Activated CD4-positive, alpha-beta memory T cell treated with anti-CD3 and anti-CD28 coated beads, Interleukin-2, amount 10 ng/mL, durations not matched to agents 7 days and 5 days (primary cell): ENCODE measurements at regions not wholly inside any gene's neighbourhood (a gene's known extent, or its start where the extent isn't known, plus 50 kb on each side); places are given as distances from the start of the nearest gene placed in this dataset.

Source experiments
- CTCF ChIA-PET: fragments of 350-600 bp; sonication (Branson Sonifier 250); formaldehyde crosslinking; loops from one replicate; lab custom pipeline; 2021; ENCODE audit warnings: antibody characterized with exemption, inconsistent platforms; lab: Charles Lee
- POLR2A ChIA-PET: fragments of 350-600 bp; sonication (Branson Sonifier 250); formaldehyde crosslinking; loops from one replicate; lab custom pipeline; 2021; ENCODE audit warnings: antibody characterized with exemption; lab: Charles Lee
- DNase-seq: peaks from one replicate; pipeline ENCODE4 v3.0.0-alpha.2; 2020
- H3K27ac Mint-ChIP-seq: one replicate; pipeline ENCODE4 v1.8.0; 2021; ENCODE audit warnings: mild to moderate bottlenecking, mixed read lengths
- H3K27me3 Mint-ChIP-seq: one replicate; pipeline ENCODE4 v1.8.0; 2021; ENCODE audit warnings: mixed read lengths
- H3K36me3 Mint-ChIP-seq: one replicate; pipeline ENCODE4 v1.8.0; 2021; ENCODE audit warnings: low read depth, mixed read lengths
- H3K4me1 Mint-ChIP-seq: one replicate; pipeline ENCODE4 v1.8.0; 2021; ENCODE audit warnings: mixed read lengths
- H3K4me3 Mint-ChIP-seq: one replicate; pipeline ENCODE4 v1.8.0; 2021; ENCODE audit warnings: mild to moderate bottlenecking, mixed read lengths
- H3K9me3 Mint-ChIP-seq: one replicate; pipeline ENCODE4 v1.8.0; 2021; ENCODE audit warnings: mixed read lengths

DNA sequence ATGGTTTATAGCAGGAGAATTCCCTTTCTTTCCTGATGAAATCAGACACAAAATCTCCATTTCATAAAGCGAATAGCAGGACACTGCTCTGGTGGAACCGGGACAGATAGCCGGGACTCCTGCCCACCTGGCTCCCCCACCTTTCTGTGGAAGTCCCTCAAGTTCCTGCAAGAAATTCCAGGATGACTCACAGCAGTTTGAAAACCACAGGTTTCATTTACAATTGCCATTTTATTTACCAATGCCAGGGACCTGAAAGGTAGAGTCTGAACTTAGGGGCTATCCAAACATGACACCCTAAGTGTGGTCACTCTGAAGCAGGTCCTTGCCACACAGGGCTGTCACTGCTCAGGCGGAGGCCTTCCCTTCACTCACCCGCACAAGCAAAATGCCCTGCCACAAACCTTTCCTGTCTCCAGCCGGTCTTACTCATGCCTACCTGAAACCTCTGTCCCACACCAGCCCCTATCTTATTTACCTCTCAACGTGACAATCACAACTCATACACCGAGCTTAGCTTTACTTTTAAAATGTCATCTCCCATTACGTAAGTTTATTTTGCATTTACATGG is 63.3 kb upstream of the TAF1L start:
- no peak overlapping the region for H3K27ac Mint-ChIP-seq
- H3K36me3 Mint-ChIP-seq, result no peaks in the 10 kb centered on the region
- CTCF ChIA-PET, result no interaction called here
- no peak overlapping the region for H3K4me3 Mint-ChIP-seq
- no peaks in the 10 kb centered on the region for H3K9me3 Mint-ChIP-seq
- DNase-seq, result no peak
- POLR2A ChIA-PET, result no interaction called here
- H3K4me1 Mint-ChIP-seq, result no peaks in the 10 kb centered on the region
- H3K27me3 Mint-ChIP-seq, result peaks cover 2% of the 10 kb centered on the region

DNA sequence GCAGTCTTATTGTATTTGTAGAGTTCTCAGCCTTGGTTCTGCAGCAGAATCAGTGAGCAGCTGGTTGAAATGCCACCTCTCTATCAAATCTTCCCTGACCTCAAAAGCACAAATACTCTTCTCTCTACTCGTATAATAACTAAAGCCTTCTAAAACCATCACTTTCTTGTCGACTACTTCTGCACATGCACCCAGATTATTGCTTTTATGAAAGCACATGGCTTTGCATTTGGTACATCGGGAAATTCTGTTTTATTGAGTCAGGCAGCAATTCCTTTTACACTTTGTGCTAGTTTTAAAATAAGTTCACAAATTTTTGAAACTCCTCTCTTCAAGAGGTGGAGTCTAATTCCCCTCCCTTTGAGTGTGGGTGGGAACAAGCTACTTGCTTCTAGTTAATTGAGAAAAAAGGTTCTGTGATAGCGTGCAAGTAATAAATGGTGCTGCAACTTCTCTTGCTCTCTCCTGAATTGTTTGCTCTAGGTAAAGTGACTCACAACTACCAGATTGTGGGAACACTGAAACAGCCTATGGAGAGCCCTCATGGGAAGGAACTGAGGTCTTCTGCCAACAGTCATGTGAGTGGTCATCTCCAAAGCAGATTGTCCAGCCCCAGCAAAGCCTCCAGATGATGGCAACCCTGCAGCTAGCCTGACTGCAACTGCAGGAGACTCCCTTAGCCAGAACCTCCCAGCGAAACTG is 66.0 kb upstream of the TAF1L start:
- H3K9me3 Mint-ChIP-seq, result no peaks in the 10 kb centered on the region
- H3K27ac Mint-ChIP-seq, result no peak overlapping the region
- POLR2A ChIA-PET, result no interaction called here
- CTCF ChIA-PET, result no interaction called here
- H3K4me1 Mint-ChIP-seq, result no peaks in the 10 kb centered on the region
- peaks cover 2% of the 10 kb centered on the region for H3K27me3 Mint-ChIP-seq
- DNase-seq, result no peak
- no peaks in the 10 kb centered on the region for H3K36me3 Mint-ChIP-seq
- no peak overlapping the region for H3K4me3 Mint-ChIP-seq

DNA sequence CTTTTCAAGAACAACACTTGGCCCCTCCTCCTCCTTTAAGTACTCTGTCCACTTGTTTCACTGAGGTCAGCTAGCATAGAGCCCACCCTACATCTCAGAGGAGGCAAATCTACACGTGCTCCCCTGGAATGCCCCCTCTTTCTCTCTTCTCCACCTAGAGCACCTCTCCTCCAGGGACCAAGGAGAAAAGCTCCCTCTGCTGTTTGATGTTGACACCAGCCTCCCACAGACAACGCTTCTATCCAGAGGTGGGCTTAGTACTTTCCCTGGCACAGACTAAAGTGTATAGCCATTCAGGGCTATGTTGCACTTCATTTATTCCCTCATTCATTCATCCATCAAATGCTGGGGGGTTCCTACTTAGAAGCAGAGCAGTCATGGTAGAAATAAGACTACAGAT is 68.2 kb upstream of the TAF1L start:
- Mint-ChIP-seq H3K4me1 (no peaks in the 10 kb centered on the region), H3K36me3 (no peaks in the 10 kb centered on the region), H3K9me3 (no peaks in the 10 kb centered on the region), H3K27me3 (peaks cover 2% of the 10 kb centered on the region), H3K27ac (no peak overlapping the region), H3K4me3 (no peak overlapping the region)
- ChIA-PET CTCF (interaction anchor here (1.7 kb wide), 1 partner anchor 325 kb away, joined by 5 read pairs; no protein-coding TSS in a partner anchor), POLR2A (no interaction called here)
- DNase-seq, result no peak

DNA sequence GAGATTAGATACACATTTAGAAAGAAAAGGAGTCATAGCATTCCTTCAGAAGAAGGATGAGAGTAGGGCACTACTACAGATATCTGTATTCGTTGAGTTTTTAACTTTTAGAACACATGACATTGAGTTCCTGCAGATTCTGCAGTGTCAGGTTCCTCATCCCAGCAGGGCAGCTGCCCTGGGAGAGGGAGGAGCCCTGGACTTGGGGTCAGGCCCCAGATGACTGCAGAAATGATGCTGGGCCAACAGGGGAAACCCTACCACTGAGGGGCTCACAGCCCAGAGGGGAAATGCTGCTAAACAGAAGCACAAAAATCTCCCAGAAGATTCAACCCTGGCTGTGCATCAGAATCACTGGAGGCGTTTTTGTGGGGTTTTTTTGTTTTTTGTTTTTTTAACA is 68.9 kb upstream of the TAF1L start:
- H3K27me3 Mint-ChIP-seq, result peaks cover 2% of the 10 kb centered on the region
- ChIA-PET CTCF (interaction anchor here (1.7 kb wide), 1 partner anchor 326 kb away, joined by 5 read pairs; no protein-coding TSS in a partner anchor), POLR2A (no interaction called here)
- no peaks in the 10 kb centered on the region for H3K9me3 Mint-ChIP-seq
- no peaks in the 10 kb centered on the region for H3K36me3 Mint-ChIP-seq
- no peak for DNase-seq
- no peaks in the 10 kb centered on the region for H3K4me1 Mint-ChIP-seq
- H3K27ac Mint-ChIP-seq, result no peak overlapping the region
- no peak overlapping the region for H3K4me3 Mint-ChIP-seq

DNA sequence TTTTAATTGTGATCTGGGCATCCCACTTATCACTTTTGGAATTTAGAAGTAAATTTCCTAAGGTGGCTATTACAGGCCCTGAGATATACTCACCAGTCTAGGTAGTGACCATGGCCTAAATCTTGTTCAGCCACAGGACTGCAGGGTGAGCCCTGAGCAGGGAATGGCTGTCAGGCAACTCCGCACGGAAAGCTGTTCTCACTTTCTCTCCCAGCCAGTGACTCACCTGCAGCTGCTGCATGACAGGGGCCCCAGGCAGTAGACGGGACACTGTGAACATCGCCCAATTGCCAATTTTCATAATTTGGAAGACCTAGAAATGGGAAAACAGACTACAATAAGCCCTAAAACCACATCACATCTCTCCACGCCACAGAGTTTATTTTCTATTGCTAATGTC is 69.6 kb upstream of the TAF1L start:
- peaks cover 2% of the 10 kb centered on the region for H3K27me3 Mint-ChIP-seq
- ChIA-PET POLR2A (no interaction called here), CTCF (interaction anchor here (1.7 kb wide), 1 partner anchor 327 kb away, joined by 5 read pairs; no protein-coding TSS in a partner anchor)

DNA sequence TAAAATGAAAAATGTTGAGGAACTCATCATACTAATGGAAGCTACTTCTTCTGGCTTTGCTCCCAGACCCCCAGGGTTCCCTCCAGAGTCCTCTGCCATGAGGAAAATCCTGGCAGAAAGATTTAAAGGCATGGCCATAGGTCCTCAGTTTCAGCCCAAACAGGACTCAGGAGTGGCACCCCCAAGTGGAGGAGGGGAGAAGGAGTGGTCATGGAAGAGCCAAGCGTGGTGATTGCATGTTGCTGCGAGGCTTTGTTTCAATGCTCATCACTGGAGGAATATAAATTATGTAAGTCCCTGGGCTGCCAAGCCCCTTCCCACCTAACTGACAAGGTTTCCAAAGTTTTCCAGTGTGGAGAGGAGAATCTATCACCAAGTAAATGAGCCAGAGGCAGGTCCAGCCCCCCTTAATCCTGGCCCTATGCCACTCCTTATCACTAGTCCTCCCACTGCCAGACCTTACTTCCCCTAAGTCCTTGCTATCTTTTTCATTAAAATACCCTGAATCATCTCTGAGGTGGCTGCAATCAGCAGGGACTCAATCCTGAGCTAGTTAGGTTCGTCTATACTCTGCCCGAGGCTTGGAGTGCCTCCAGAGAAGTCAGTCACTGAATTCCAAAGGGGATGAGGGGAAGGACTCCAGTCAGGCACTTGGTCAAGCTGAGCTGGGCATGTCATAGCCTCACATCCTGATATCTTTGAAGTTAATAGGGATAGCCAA is 70.7 kb upstream of the TAF1L start:
- H3K4me3 Mint-ChIP-seq, result no peak overlapping the region
- ChIA-PET CTCF (no interaction called here), POLR2A (no interaction called here)
- no peaks in the 10 kb centered on the region for H3K36me3 Mint-ChIP-seq
- no peak overlapping the region for H3K27ac Mint-ChIP-seq
- peaks cover 2% of the 10 kb centered on the region for H3K27me3 Mint-ChIP-seq
- H3K9me3 Mint-ChIP-seq, result peaks cover 3% of the 10 kb centered on the region
- DNase-seq, result no peak
- H3K4me1 Mint-ChIP-seq, result no peaks in the 10 kb centered on the region

More for the DNA sequence above, 69.6 kb upstream of the TAF1L start:
- Mint-ChIP-seq H3K9me3 (peaks cover 1% of the 10 kb centered on the region), H3K4me3 (no peak overlapping the region), H3K4me1 (no peaks in the 10 kb centered on the region), H3K27ac (no peak overlapping the region), H3K36me3 (no peaks in the 10 kb centered on the region)
- no peak for DNase-seq

DNA sequence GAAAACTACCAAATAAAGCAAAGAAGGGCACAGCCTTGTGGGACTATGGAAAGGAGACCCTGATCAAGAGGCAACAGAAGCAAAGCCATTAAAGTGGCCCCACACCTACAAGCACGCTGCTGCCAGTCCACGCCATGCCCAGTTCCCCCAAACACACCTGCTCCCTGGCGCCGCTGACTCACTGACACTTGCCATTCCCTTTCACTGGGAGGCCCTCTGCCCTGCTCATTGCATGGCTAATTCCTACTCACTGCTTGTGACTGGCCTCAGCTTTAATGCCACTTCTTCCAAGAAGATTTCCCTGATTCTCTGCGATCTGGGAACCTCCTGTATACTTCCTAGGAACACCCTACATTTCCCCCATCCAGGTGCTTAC is 71.2 kb upstream of the TAF1L start:
- ChIA-PET POLR2A (no interaction called here), CTCF (no interaction called here)
- Mint-ChIP-seq H3K27ac (no peak overlapping the region), H3K36me3 (no peaks in the 10 kb centered on the region), H3K4me1 (no peaks in the 10 kb centered on the region), H3K27me3 (peaks cover 2% of the 10 kb centered on the region), H3K9me3 (peaks cover 3% of the 10 kb centered on the region), H3K4me3 (no peak overlapping the region)
- no peak for DNase-seq

DNA sequence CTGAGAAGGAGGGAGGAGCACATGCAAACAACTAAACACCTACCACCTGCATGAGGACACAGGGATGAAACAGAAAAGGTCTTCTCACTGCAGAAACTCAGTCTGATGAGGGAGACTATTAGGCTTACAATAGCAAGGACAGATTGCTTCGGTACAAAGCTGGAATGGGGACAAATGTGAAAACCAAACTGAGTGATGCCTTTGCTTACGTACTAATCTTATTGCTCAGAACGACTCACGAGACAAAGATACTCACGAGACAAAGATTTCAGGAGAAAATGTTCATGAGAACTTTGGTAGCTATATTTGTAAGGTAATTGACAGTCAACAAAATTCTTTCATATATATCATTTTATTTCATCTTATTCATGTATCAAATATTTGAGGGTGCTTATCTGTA is 71.9 kb upstream of the TAF1L start:
- no peak overlapping the region for H3K27ac Mint-ChIP-seq
- H3K27me3 Mint-ChIP-seq, result no peaks in the 10 kb centered on the region
- ChIA-PET POLR2A (no interaction called here), CTCF (no interaction called here)
- DNase-seq, result no peak
- H3K4me1 Mint-ChIP-seq, result no peaks in the 10 kb centered on the region
- H3K9me3 Mint-ChIP-seq, result peaks cover 3% of the 10 kb centered on the region
- no peak overlapping the region for H3K4me3 Mint-ChIP-seq
- no peaks in the 10 kb centered on the region for H3K36me3 Mint-ChIP-seq

DNA sequence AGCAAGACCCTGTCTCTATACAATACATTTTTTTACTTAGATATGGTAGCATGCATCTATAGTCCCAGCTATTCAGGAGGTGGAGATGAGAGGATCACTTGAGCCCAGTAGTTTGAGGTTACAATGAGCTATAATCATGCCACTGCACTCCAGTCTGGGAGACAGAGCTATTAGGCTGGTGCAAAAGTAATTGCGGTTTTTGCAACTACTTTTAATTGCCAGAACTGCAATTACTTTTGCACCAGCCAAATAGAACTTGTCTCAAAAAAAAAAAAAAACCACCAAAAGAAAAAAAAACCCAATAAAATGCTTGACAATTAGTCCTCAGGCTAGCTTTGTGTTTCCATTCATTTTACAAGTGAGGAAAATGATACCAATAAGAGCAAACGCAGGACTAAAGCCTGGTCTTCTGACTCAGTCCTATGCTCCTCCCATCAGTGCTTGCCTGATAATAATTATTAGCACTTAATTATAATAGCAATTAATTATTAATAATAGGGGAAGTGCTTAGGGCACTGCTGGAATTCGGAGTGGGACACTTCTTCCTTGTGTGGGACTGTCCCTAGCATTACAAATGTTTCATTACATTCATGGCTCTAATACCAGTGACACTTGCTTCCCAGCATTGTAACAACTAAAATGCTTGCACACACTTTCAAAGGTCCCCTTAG is 73.1 kb upstream of the TAF1L start:
- H3K36me3 Mint-ChIP-seq, result no peaks in the 10 kb centered on the region
- CTCF ChIA-PET, result no interaction called here

DNA sequence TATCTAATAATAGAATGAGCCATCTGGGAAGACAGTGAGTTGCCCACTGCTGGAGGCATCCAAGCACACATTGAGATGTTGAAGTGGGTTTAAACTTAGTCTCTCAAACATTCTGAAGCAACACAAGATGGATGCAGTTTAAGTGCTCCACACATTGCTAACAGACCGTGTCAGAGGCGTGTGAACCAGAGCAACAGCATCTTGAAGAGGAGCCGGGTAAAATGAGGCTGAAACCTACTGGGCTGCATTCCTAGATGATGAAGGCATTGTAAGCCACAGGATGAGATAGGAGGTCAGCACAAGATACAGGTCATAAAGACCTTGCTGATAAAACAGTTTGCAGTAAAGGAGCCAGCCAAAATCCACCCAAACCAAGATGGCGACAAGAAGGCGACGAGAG is 73.5 kb upstream of the TMEM215 start:
- Mint-ChIP-seq H3K4me3 (no peak overlapping the region), H3K27ac (no peak overlapping the region), H3K4me1 (no peaks in the 10 kb centered on the region), H3K36me3 (no peaks in the 10 kb centered on the region), H3K27me3 (no peaks in the 10 kb centered on the region), H3K9me3 (peaks cover 3% of the 10 kb centered on the region)
- DNase-seq, result no peak
- CTCF ChIA-PET, result no interaction called here
- POLR2A ChIA-PET, result no interaction called here

More for the DNA sequence above, 73.1 kb upstream of the TAF1L start:
- peaks cover 3% of the 10 kb centered on the region for H3K9me3 Mint-ChIP-seq
- no peak overlapping the region for H3K4me3 Mint-ChIP-seq
- no peak for DNase-seq
- H3K4me1 Mint-ChIP-seq, result no peaks in the 10 kb centered on the region
- no peak overlapping the region for H3K27ac Mint-ChIP-seq
- POLR2A ChIA-PET, result no interaction called here
- no peaks in the 10 kb centered on the region for H3K27me3 Mint-ChIP-seq

DNA sequence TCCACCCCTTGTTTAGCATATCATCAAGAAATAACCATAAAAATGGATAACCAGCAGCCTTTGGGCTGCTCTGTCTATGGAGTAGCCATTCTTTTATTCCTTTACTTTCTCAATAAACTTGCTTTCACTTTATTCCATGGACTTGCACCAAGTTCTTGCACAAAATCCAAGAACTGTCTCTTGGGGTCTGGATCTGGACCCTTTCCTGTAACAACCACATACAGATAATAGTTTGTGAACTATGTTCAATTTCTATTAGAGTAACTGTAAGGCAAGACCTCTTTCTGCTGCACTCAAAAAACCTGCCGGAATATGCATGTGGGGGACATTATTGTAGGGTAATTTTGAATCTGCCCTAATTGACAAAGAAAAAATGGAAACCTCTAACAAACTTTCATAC is 66.9 kb upstream of the TMEM215 start:
- CTCF ChIA-PET, result no interaction called here
- H3K9me3 Mint-ChIP-seq, result no peaks in the 10 kb centered on the region
- H3K4me3 Mint-ChIP-seq, result no peak overlapping the region
- no peak for DNase-seq
- POLR2A ChIA-PET, result no interaction called here
- no peaks in the 10 kb centered on the region for H3K36me3 Mint-ChIP-seq
- H3K27ac Mint-ChIP-seq, result no peak overlapping the region
- H3K4me1 Mint-ChIP-seq, result no peaks in the 10 kb centered on the region
- H3K27me3 Mint-ChIP-seq, result no peaks in the 10 kb centered on the region

DNA sequence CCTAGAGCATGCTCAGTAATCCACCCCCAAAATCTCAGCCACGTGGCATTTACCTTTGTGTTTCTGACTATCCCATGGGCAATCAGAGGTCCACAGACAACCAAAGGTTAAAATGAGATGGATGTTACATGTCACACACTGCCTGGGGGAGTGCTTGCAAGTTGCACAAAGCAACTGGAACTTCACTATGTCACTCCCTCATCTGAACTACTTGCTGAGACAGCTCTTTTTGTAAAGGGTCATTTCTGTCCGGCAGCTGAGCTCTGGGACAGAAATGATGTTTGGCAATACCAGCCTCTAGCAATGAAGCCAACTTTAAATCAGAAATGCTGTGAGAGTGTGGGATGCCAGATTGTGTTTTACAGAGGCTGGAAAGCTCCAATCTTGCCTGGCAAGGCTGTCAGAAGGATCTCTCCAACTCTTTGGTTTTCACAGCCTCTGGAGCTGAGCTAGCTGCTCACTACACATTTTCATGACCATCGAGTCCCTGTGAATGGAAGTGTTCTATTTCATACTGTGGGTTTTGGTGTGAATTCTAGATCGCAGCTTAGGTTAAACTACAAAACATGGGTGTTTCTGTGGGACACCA is 66.3 kb upstream of the TMEM215 start:
- Mint-ChIP-seq H3K4me1 (no peaks in the 10 kb centered on the region), H3K9me3 (no peaks in the 10 kb centered on the region), H3K27ac (no peak overlapping the region), H3K27me3 (no peaks in the 10 kb centered on the region), H3K4me3 (no peak overlapping the region), H3K36me3 (no peaks in the 10 kb centered on the region)
- CTCF ChIA-PET, result no interaction called here
- POLR2A ChIA-PET, result no interaction called here
- DNase-seq, result no peak

DNA sequence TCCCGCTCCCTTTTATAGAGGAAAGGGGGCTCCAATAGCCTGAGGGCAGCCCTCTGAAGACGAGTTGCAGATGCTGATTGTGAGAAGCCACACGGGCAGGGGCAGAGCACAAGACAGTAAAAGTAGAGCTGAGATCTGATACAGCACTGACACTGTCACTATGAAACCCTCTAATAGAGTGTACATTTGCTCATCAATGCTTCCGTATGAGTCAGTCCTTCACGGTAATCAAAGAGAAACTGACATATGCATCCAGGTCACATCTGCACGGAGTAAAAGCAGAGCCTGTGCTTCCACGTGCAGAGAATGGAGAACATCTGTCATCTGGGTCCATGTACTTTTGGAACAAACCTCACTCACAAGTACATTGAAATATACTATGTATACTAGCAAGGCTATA is 60.6 kb upstream of the TMEM215 start:
- H3K4me3 Mint-ChIP-seq, result no peak overlapping the region
- no peaks in the 10 kb centered on the region for H3K9me3 Mint-ChIP-seq
- H3K27ac Mint-ChIP-seq, result no peak overlapping the region
- peaks cover 2% of the 10 kb centered on the region for H3K27me3 Mint-ChIP-seq
- H3K36me3 Mint-ChIP-seq, result no peaks in the 10 kb centered on the region
- no peaks in the 10 kb centered on the region for H3K4me1 Mint-ChIP-seq
- CTCF ChIA-PET, result no interaction called here
- POLR2A ChIA-PET, result no interaction called here
- DNase-seq, result no peak
